ENCODE measurements at regions not wholly inside any gene's neighbourhood (a gene's known extent, or its start where the extent isn't known, plus 50 kb on each side); places are given as distances from the start of the nearest gene placed in this dataset.

DNA sequence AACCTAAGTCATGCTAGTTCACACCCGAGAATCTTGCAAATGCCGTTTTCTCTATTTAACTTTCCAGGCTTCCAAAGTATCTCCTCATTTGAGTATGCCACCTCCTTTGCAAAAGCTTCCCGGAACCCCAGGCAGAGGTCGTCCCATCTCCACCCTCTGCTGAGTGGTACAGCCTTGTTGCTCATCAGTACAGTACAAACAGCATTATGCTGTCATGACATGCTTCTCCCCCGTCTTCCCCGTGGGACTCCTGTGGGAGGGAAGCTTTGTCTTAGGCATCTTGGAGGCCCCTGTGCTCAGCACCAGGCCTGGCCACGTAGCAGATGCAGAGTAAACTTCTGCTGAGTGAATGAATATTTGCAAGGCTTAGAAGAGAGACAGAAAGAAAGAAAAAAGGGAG lies 102.7 kb downstream of the CDCA7 start:
- TF ChIP-seq POLR2A (IDR thresholded peaks at IDR 0.05; ENCODE audit: low read depth, low read length) (no peak), TAF1 (IDR thresholded peaks at IDR 0.05; ENCODE audit: borderline replicate concordance, low read depth, low read length) (no peak), POLR2AphosphoS5 (IDR thresholded peaks at IDR 0.05; ENCODE audit: low read depth, low read length) (no peak)

Data from GM12892 (cell line).